HCT116 (cell line): ENCODE measurements at regions not wholly inside any gene's neighbourhood (a gene's known extent, or its start where the extent isn't known, plus 50 kb on each side); places are given as distances from the start of the nearest gene placed in this dataset.

ENCODE experiments used
- CTCF ChIP-seq, 3 experiments: fragments of 200-600 bp in 1 of 3; sonication (generic) in 1 of 3; IDR thresholded peaks in 2 of 3; conservative IDR thresholded peaks in 1 of 3; 2 replicates each; pipeline ENCODE4 v1.5.1; 2012 to 2017; ENCODE audit warnings: low read depth in 2 of 3, low read length in 2 of 3, antibody characterized with exemption in 1 of 3, borderline replicate concordance in 1 of 3, control low read depth in 1 of 3, mild to moderate bottlenecking in 1 of 3, mixed read lengths in 1 of 3, mixed run types in 1 of 3, moderate library complexity in 1 of 3; ENCODE audit not compliant: insufficient read depth in 1 of 3
- POLR2A ChIP-seq: IDR thresholded peaks from 2 replicates; pipeline ENCODE4 v1.7.0; 2011; ENCODE audit warnings: borderline replicate concordance; ENCODE audit not compliant: insufficient read depth, insufficient read length; ENCODE audit errors: extremely low read depth
- POLR2AphosphoS5 ChIP-seq: IDR thresholded peaks from 2 replicates; pipeline ENCODE4 v1.6.1; 2011; ENCODE audit warnings: mild to moderate bottlenecking, low read depth, low read length, moderate library complexity
- ZBTB33 ChIP-seq: IDR thresholded peaks from 2 replicates; pipeline ENCODE4 v1.6.1; 2011; ENCODE audit warnings: mild to moderate bottlenecking, low read length, moderate library complexity; ENCODE audit not compliant: insufficient replicate concordance; ENCODE audit errors: extremely low read depth
- ZNF274 ChIP-seq: fragments of 200-500 bp; sonication (Bioruptor generic); IDR thresholded peaks from 2 replicates; pipeline ENCODE4 v1.6.1; 2014; ENCODE audit warnings: mild to moderate bottlenecking, low read depth, low read length, inconsistent platforms

GRCh38 chr1:79322511-79323027 lies 316.0 kb upstream of the ADGRL4 start:
- TF ChIP-seq POLR2AphosphoS5 (no peak), CTCF (IDR thresholded peaks at IDR 0.05 in 2 of 3, conservative IDR thresholded peaks at IDR 0.05 in 1 of 3; ENCODE audit: borderline replicate concordance in 1 of 3, insufficient read depth in 1 of 3, low read depth in 2 of 3, low read length in 2 of 3) (no peak; a peak in 1 of 6 replicates), ZNF274 (no peak), POLR2A (no peak), ZBTB33 (no peak)
